ENCODE measurements at regions not wholly inside any gene's neighbourhood (a gene's known extent, or its start where the extent isn't known, plus 50 kb on each side); places are given as distances from the start of the nearest gene placed in this dataset.

DNA sequence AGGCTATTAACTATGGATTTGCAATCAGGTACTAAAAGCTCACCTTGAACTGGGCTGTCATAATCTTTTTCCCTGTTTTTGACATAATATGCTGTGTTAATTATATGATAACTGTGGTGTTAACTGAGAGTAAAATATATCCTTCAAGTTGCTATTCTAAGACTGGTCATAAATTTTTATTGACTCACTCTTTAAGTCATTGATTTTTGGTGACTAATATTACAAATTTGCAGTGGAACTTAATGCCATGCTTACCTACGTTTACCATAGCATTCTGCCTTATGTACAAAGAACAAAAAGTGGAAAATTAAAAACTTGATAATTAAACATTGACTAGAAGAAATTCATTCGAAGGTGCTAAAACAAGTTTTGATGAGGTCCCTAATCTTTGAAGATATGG lies 872.4 kb downstream of the BRINP3 start:
- TF ChIP-seq EZH2phosphoT487 (IDR thresholded peaks at IDR 0.05; ENCODE audit: insufficient read depth, low read depth) (no peak), EZH2 (IDR thresholded peaks at IDR 0.05; ENCODE audit: insufficient read depth, poor library complexity, severe bottlenecking) (no peak)
- no peaks in the 10 kb centered on the region for H3F3A ChIP-seq (ENCODE audit: insufficient read depth)
- 18 to 21% methylated on average over 2 of the region's 2 CpGs for WGBS, 2 experiments (ENCODE audit: low coverage in 1 of 2, low lambda C conversion rate in 2 of 2, missing lambda C conversion rate in 2 of 2)
- H3K4me2 ChIP-seq (ENCODE audit: unreplicated experiment): no peak overlapping the region
- in situ Hi-C loops (cut with MboI): no loop called here
- no peak overlapping the region for H2AFZ ChIP-seq
- no peak overlapping the region for H3K9ac ChIP-seq
- DNase-seq: no peak
- H3K4me3 ChIP-seq: no peak overlapping the region
- H3K9me3 ChIP-seq (ENCODE audit: low read depth): peaks cover 11% of the 10 kb centered on the region
- no peaks in the 10 kb centered on the region for H3K36me3 ChIP-seq (ENCODE audit: low read depth)
- H3K27me3 ChIP-seq (replicated peaks; ENCODE audit: insufficient read depth): no peaks in the 10 kb centered on the region
- no peaks in the 10 kb centered on the region for H4K20me1 ChIP-seq (ENCODE audit: insufficient read depth)
- H3K9me2 ChIP-seq (ENCODE audit: insufficient read depth): no peaks in the 10 kb centered on the region
- no peak overlapping the region for H3K27ac ChIP-seq
- no peaks in the 10 kb centered on the region for H3K4me1 ChIP-seq (ENCODE audit: insufficient read depth)
- no peaks in the 10 kb centered on the region for H3K79me2 ChIP-seq (ENCODE audit: insufficient read depth)

GRCh38 chr1:189606047-189606446 lies 871.6 kb downstream of the BRINP3 start:
- Histone ChIP-seq H3F3A (ENCODE audit: insufficient read depth) (no peaks in the 10 kb centered on the region), H3K9me3 (ENCODE audit: low read depth) (peaks cover 11% of the 10 kb centered on the region), H3K4me2 (ENCODE audit: unreplicated experiment) (no peak overlapping the region), H3K4me3 (no peak overlapping the region), H3K9ac (no peak overlapping the region), H3K79me2 (ENCODE audit: insufficient read depth) (no peaks in the 10 kb centered on the region), H3K4me1 (ENCODE audit: insufficient read depth) (no peaks in the 10 kb centered on the region), H3K9me2 (ENCODE audit: insufficient read depth) (no peaks in the 10 kb centered on the region), H3K27me3 (replicated peaks; ENCODE audit: insufficient read depth) (no peaks in the 10 kb centered on the region), H4K20me1 (ENCODE audit: insufficient read depth) (no peaks in the 10 kb centered on the region), H3K27ac (no peak overlapping the region), H2AFZ (no peak overlapping the region), H3K36me3 (ENCODE audit: low read depth) (no peaks in the 10 kb centered on the region)
- WGBS, 2 experiments (ENCODE audit: low coverage in 1 of 2, low lambda C conversion rate in 2 of 2, missing lambda C conversion rate in 2 of 2): 12 to 15% methylated on average over 6 of the region's 6 CpGs
- TF ChIP-seq EZH2phosphoT487 (IDR thresholded peaks at IDR 0.05; ENCODE audit: insufficient read depth, low read depth) (no peak), EZH2 (IDR thresholded peaks at IDR 0.05; ENCODE audit: insufficient read depth, poor library complexity, severe bottlenecking) (no peak)
- no peak for DNase-seq
- in situ Hi-C loops (cut with MboI): no loop called here

DNA sequence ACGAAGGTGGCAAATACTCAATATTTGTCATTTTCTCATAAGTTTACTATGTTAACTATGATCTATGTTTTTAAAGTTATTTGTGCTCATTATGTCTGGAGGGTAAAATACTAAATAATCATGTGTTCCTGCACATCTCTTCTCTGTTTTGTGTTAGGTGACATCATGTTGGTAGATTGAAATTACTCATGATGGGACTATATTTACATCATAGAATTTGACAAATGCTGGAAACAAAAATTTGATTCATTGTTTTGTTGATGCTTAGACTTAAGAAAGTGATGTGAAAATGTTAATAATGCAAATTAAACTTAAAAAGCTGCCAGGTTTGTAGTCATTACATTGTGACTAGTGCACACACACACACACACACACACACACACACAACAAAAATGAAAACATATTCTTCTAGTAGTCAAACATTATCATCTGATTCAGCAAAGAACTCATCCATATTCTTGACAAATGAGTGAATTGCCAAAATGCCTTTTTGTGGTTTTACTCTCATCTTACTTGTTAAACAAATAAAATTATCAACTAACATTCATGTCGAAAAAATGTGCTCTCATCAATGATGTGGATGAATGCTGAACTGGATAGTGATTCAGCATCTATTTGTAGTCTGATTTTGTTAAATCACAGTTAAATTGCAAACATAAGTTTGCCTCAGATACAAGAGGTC lies 870.7 kb downstream of the BRINP3 start:
- Histone ChIP-seq H3K27ac (no peak overlapping the region), H3K9ac (no peak overlapping the region), H3K4me1 (ENCODE audit: insufficient read depth) (no peaks in the 10 kb centered on the region), H3K79me2 (ENCODE audit: insufficient read depth) (no peaks in the 10 kb centered on the region), H3K36me3 (ENCODE audit: low read depth) (no peaks in the 10 kb centered on the region), H2AFZ (no peak overlapping the region), H3F3A (ENCODE audit: insufficient read depth) (no peaks in the 10 kb centered on the region), H4K20me1 (ENCODE audit: insufficient read depth) (no peaks in the 10 kb centered on the region), H3K9me2 (ENCODE audit: insufficient read depth) (no peaks in the 10 kb centered on the region), H3K27me3 (replicated peaks; ENCODE audit: insufficient read depth) (no peaks in the 10 kb centered on the region), H3K9me3 (ENCODE audit: low read depth) (peaks cover 11% of the 10 kb centered on the region), H3K4me2 (ENCODE audit: unreplicated experiment) (no peak overlapping the region), H3K4me3 (no peak overlapping the region)
- in situ Hi-C loops (cut with MboI): no loop called here
- 4 to 5% methylated on average over 2 of the region's 2 CpGs for WGBS, 2 experiments (ENCODE audit: low coverage in 1 of 2, low lambda C conversion rate in 2 of 2, missing lambda C conversion rate in 2 of 2)
- no peak for DNase-seq
- TF ChIP-seq EZH2phosphoT487 (IDR thresholded peaks at IDR 0.05; ENCODE audit: insufficient read depth, low read depth) (no peak), EZH2 (IDR thresholded peaks at IDR 0.05; ENCODE audit: insufficient read depth, poor library complexity, severe bottlenecking) (no peak)

DNA sequence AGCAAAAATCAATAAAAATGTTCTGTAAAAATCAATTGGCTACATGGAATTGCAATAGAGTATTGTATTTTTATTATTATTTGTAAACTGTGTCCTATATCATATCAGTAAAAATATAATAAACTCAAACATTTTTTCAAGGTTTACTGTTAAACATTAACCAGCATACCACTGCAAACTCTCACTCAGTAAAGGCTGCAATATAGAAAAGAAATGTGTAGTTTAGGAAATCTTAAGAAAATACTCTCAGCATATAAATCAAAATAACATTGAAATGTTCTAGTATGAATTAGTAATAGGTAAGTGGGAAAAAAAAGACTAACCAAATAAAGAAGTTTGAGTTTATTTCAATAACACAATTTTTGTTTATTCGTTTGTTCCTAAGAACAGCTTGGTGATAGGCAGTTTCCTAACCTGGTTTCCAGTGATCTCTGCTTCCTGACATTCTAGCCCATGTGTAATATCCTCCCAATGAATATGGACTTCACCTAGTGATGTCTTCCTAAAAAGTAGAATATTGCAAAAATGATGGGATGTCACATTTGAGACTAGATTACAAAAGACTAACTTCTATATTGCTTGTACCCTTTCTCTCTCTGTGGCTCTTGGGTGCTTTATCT lies 870.1 kb downstream of the BRINP3 start:
- Histone ChIP-seq H3K27me3 (replicated peaks; ENCODE audit: insufficient read depth) (no peaks in the 10 kb centered on the region), H3K9ac (no peak overlapping the region), H3K27ac (no peak overlapping the region), H3K9me2 (ENCODE audit: insufficient read depth) (no peaks in the 10 kb centered on the region), H3K36me3 (ENCODE audit: low read depth) (no peaks in the 10 kb centered on the region), H3K4me2 (ENCODE audit: unreplicated experiment) (no peak overlapping the region), H3F3A (ENCODE audit: insufficient read depth) (no peaks in the 10 kb centered on the region), H4K20me1 (ENCODE audit: insufficient read depth) (no peaks in the 10 kb centered on the region), H3K9me3 (ENCODE audit: low read depth) (peaks cover 13% of the 10 kb centered on the region), H3K4me3 (no peak overlapping the region), H3K4me1 (ENCODE audit: insufficient read depth) (no peaks in the 10 kb centered on the region), H3K79me2 (ENCODE audit: insufficient read depth) (no peaks in the 10 kb centered on the region), H2AFZ (no peak overlapping the region)
- TF ChIP-seq EZH2 (IDR thresholded peaks at IDR 0.05; ENCODE audit: insufficient read depth, poor library complexity, severe bottlenecking): no peak
- no peak for TF ChIP-seq EZH2phosphoT487 (IDR thresholded peaks at IDR 0.05; ENCODE audit: insufficient read depth, low read depth)
- WGBS, 2 experiments (ENCODE audit: low coverage in 1 of 2, low lambda C conversion rate in 2 of 2, missing lambda C conversion rate in 2 of 2): 5 to 8% methylated on average over 1 of the region's 1 CpG
- no peak for DNase-seq
- in situ Hi-C loops (cut with MboI): no loop called here
